ENCODE measurements at regions not wholly inside any gene's neighbourhood (a gene's known extent, or its start where the extent isn't known, plus 50 kb on each side); places are given as distances from the start of the nearest gene placed in this dataset.

GRCh38 chr15:60214201-60214600, 183.6 kb downstream of the ANXA2 start:
- H3K9me3 Mint-ChIP-seq, result no peaks in the 10 kb centered on the region
- peaks cover 0 to 2% of the 10 kb centered on the region in 2 experiments for H3K27me3 ChIP-seq (replicated peaks in 1 of 2; ENCODE audit: control insufficient read depth in 2 of 2, extremely low read depth in 1 of 2, insufficient read depth in 2 of 2, low read length in 1 of 2)
- no peak overlapping the region for H3K4me3 ChIP-seq (ENCODE audit: control insufficient read depth in 1 of 2, extremely low read depth in 1 of 2, low read length in 1 of 2)
- no peak overlapping the region for H3K27ac Mint-ChIP-seq
- no peaks in the 10 kb centered on the region for H3K9me3 ChIP-seq
- WGBS (ENCODE audit: insufficient coverage), result 88% methylated on average over 1 of the region's 4 CpGs
- no peaks in the 10 kb centered on the region for H3K36me3 Mint-ChIP-seq
- ChIA-PET POLR2A (no interaction called here), CTCF (no interaction called here)
- H3K4me1 ChIP-seq (ENCODE audit: control insufficient read depth in 1 of 2, extremely low read depth in 1 of 2, insufficient read depth in 2 of 2, low read length in 2 of 2), result no peaks in the 10 kb centered on the region
- H3K4me3 Mint-ChIP-seq, result no peak overlapping the region
- peaks cover 15 to 20% of the 10 kb centered on the region in 2 donors for H3K27me3 Mint-ChIP-seq
- DNase-seq (no peak), ATAC-seq (replicated peaks in 1 of 4) (no peak)
- H3K27ac ChIP-seq (ENCODE audit: low read length), result no peak overlapping the region
- H3K4me1 Mint-ChIP-seq, result no peaks in the 10 kb centered on the region
- H3K36me3 ChIP-seq (ENCODE audit: control insufficient read depth in 2 of 2, extremely low read depth in 1 of 2, insufficient read depth in 1 of 2, low read length in 1 of 2), result no peaks in the 10 kb centered on the region

GRCh38 chr15:60215225-60215963, 182.4 kb downstream of the ANXA2 start:
- H3K27me3 ChIP-seq (replicated peaks in 1 of 2; ENCODE audit: control insufficient read depth in 2 of 2, extremely low read depth in 1 of 2, insufficient read depth in 2 of 2, low read length in 1 of 2), result peaks cover 0 to 2% of the 10 kb centered on the region in 2 experiments
- no peaks in the 10 kb centered on the region for H3K4me1 Mint-ChIP-seq
- no peak overlapping the region for H3K4me3 ChIP-seq (ENCODE audit: control insufficient read depth in 1 of 2, extremely low read depth in 1 of 2, low read length in 1 of 2)
- H3K4me3 Mint-ChIP-seq, result no peak overlapping the region
- peaks cover 12 to 19% of the 10 kb centered on the region in 2 donors for H3K27me3 Mint-ChIP-seq
- DNase-seq (no peak), ATAC-seq (replicated peaks in 1 of 4) (no peak)
- H3K27ac ChIP-seq (ENCODE audit: low read length), result no peak overlapping the region
- CTCF ChIA-PET, result interaction anchor here in 1 of 2 donors (0.6 kb wide), 1 partner anchor 57 kb away, joined by 5 read pairs; no protein-coding TSS in a partner anchor
- H3K36me3 Mint-ChIP-seq, result no peaks in the 10 kb centered on the region
- no peaks in the 10 kb centered on the region for H3K9me3 Mint-ChIP-seq
- H3K27ac Mint-ChIP-seq, result no peak overlapping the region
- WGBS (ENCODE audit: insufficient coverage), result 73% methylated on average over 6 of the region's 10 CpGs
- POLR2A ChIA-PET, result no interaction called here
- no peaks in the 10 kb centered on the region for H3K9me3 ChIP-seq
- H3K4me1 ChIP-seq (ENCODE audit: control insufficient read depth in 1 of 2, extremely low read depth in 1 of 2, insufficient read depth in 2 of 2, low read length in 2 of 2), result no peaks in the 10 kb centered on the region
- no peaks in the 10 kb centered on the region for H3K36me3 ChIP-seq (ENCODE audit: control insufficient read depth in 2 of 2, extremely low read depth in 1 of 2, insufficient read depth in 1 of 2, low read length in 1 of 2)

DNA sequence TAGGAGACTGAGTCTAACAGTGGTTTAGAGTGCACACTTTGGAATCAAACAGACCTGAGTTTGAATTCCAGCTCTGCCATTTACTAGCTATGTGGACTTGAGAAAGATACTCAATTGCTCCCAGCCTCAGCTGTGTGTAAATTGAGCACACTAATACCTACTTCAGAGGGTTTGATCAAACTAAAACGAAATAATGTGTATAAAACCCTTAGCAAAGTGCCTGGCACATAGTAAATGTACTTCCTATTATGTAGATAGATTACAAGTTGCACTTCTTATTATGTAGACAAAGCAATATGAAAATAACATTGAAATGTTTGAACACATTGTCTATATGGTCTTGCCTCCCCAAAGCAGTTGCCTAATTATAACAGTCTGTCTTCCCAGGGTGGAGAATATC, 180.6 kb downstream of the ANXA2 start:
- H3K36me3 Mint-ChIP-seq, result no peaks in the 10 kb centered on the region
- H3K4me3 ChIP-seq (ENCODE audit: control insufficient read depth in 1 of 2, extremely low read depth in 1 of 2, low read length in 1 of 2), result no peak overlapping the region
- no peak overlapping the region for H3K27ac ChIP-seq (ENCODE audit: low read length)
- H3K9me3 ChIP-seq, result no peaks in the 10 kb centered on the region
- ATAC-seq (replicated peaks in 1 of 4) (no peak), DNase-seq (no peak)
- POLR2A ChIA-PET, result no interaction called here
- H3K4me1 Mint-ChIP-seq, result no peaks in the 10 kb centered on the region
- no peak overlapping the region for H3K27ac Mint-ChIP-seq
- peaks cover 0 to 2% of the 10 kb centered on the region in 2 experiments for H3K27me3 ChIP-seq (replicated peaks in 1 of 2; ENCODE audit: control insufficient read depth in 2 of 2, extremely low read depth in 1 of 2, insufficient read depth in 2 of 2, low read length in 1 of 2)
- H3K9me3 Mint-ChIP-seq, result no peaks in the 10 kb centered on the region
- WGBS (ENCODE audit: insufficient coverage), result no CpG with 5 or more reads among the region's 1 CpG
- CTCF ChIA-PET, result no interaction called here
- H3K27me3 Mint-ChIP-seq, result peaks cover 9 to 20% of the 10 kb centered on the region in 2 donors
- H3K36me3 ChIP-seq (ENCODE audit: control insufficient read depth in 2 of 2, extremely low read depth in 1 of 2, insufficient read depth in 1 of 2, low read length in 1 of 2), result no peaks in the 10 kb centered on the region
- no peak overlapping the region for H3K4me3 Mint-ChIP-seq
- no peaks in the 10 kb centered on the region for H3K4me1 ChIP-seq (ENCODE audit: control insufficient read depth in 1 of 2, extremely low read depth in 1 of 2, insufficient read depth in 2 of 2, low read length in 2 of 2)

DNA sequence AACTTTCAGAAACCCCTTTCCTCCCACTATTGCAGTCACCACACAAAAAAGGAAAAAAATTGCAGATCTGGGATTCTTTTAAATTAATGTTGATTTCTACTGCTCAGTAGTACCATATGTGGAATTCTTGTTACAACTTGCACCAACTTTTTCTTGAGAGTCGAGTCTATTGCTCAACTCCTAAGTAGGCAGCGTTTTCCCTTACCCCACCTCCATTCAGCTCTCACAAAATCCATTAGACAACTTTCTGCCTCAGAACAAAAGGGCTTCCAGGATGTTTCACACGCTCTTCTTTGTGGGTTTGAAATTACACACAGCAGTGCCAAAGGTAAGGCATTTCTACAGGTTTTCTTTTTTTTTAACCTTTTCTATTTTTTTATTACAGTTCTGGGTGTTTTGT, 179.5 kb downstream of the ANXA2 start:
- POLR2A ChIA-PET, result no interaction called here
- Histone ChIP-seq H3K9me3 (no peaks in the 10 kb centered on the region), H3K4me1 (ENCODE audit: control insufficient read depth in 1 of 2, extremely low read depth in 1 of 2, insufficient read depth in 2 of 2, low read length in 2 of 2) (no peaks in the 10 kb centered on the region), H3K27ac (ENCODE audit: low read length) (no peak overlapping the region), H3K4me3 (ENCODE audit: control insufficient read depth in 1 of 2, extremely low read depth in 1 of 2, low read length in 1 of 2) (no peak overlapping the region), H3K36me3 (ENCODE audit: control insufficient read depth in 2 of 2, extremely low read depth in 1 of 2, insufficient read depth in 1 of 2, low read length in 1 of 2) (no peaks in the 10 kb centered on the region), H3K27me3 (replicated peaks in 1 of 2; ENCODE audit: control insufficient read depth in 2 of 2, extremely low read depth in 1 of 2, insufficient read depth in 2 of 2, low read length in 1 of 2) (peaks cover 0 to 2% of the 10 kb centered on the region in 2 experiments)
- no peaks in the 10 kb centered on the region for H3K9me3 Mint-ChIP-seq
- no peak for ATAC-seq (replicated peaks in 1 of 4)
- no peaks in the 10 kb centered on the region for H3K36me3 Mint-ChIP-seq
- no peak for DNase-seq
- no peaks in the 10 kb centered on the region for H3K4me1 Mint-ChIP-seq
- CTCF ChIA-PET, result no interaction called here
- H3K27ac Mint-ChIP-seq, result no peak overlapping the region
- WGBS (ENCODE audit: insufficient coverage), result 60% methylated on average over 2 of the region's 3 CpGs
- H3K27me3 Mint-ChIP-seq, result peaks cover 7 to 21% of the 10 kb centered on the region in 2 donors
- no peak overlapping the region for H3K4me3 Mint-ChIP-seq

DNA sequence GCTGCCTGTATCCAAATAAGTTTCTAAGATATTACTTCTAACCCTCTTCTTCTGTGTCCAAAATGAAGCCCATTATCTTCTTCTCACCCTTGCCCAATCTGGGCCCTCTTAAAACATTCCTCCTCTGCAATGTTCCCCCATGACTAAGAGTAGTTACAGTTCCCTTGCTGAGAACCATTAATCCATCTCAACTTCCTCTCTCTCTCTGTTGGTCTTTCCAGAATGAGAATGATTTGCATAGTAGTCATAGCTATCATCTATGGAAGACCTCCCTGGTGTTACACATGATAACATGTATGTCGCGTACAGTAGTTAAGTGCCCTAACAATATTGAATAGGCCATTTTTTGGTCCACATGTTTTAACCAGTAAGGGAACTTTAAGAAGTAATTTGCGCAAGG, 177.9 kb downstream of the ANXA2 start:
- POLR2A ChIA-PET, result no interaction called here
- DNase-seq (no peak), ATAC-seq (replicated peaks in 1 of 4) (no peak)
- peaks cover 5 to 18% of the 10 kb centered on the region in 2 donors for H3K27me3 Mint-ChIP-seq
- H3K9me3 Mint-ChIP-seq, result no peaks in the 10 kb centered on the region
- no peak overlapping the region for H3K4me3 ChIP-seq (ENCODE audit: control insufficient read depth in 1 of 2, extremely low read depth in 1 of 2, low read length in 1 of 2)
- H3K27ac ChIP-seq (ENCODE audit: low read length), result no peak overlapping the region
- peaks cover 0 to 2% of the 10 kb centered on the region in 2 experiments for H3K27me3 ChIP-seq (replicated peaks in 1 of 2; ENCODE audit: control insufficient read depth in 2 of 2, extremely low read depth in 1 of 2, insufficient read depth in 2 of 2, low read length in 1 of 2)
- CTCF ChIA-PET, result no interaction called here
- H3K9me3 ChIP-seq, result no peaks in the 10 kb centered on the region
- H3K4me1 ChIP-seq (ENCODE audit: control insufficient read depth in 1 of 2, extremely low read depth in 1 of 2, insufficient read depth in 2 of 2, low read length in 2 of 2), result no peaks in the 10 kb centered on the region
- no peaks in the 10 kb centered on the region for H3K36me3 ChIP-seq (ENCODE audit: control insufficient read depth in 2 of 2, extremely low read depth in 1 of 2, insufficient read depth in 1 of 2, low read length in 1 of 2)
- H3K36me3 Mint-ChIP-seq, result no peaks in the 10 kb centered on the region
- no peak overlapping the region for H3K4me3 Mint-ChIP-seq
- no peaks in the 10 kb centered on the region for H3K4me1 Mint-ChIP-seq
- no peak overlapping the region for H3K27ac Mint-ChIP-seq
- 100% methylated on average over 2 of the region's 3 CpGs for WGBS (ENCODE audit: insufficient coverage)

DNA sequence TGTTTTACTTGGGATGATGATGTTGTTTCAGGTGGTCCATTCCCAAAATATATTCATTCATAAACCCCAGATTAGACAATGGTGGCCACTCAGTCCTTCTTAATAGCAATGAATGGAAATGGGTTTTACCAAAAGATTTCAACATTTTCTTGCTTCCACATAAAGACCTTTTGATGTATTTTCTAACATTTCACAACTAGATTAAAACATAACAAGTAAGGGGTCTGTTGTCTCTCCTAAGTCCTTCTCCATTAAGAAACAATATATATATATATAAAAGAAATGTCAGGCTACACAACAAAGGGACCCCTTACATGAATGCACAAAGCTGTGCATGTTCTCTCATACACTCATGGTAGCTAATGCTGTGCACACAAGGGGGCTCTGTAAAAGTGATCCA, 176.4 kb downstream of the ANXA2 start:
- Mint-ChIP-seq H3K27me3 (peaks cover 2 to 18% of the 10 kb centered on the region in 2 donors), H3K4me3 (no peak overlapping the region), H3K27ac (no peak overlapping the region), H3K36me3 (no peaks in the 10 kb centered on the region), H3K9me3 (no peaks in the 10 kb centered on the region), H3K4me1 (no peaks in the 10 kb centered on the region)
- Histone ChIP-seq H3K4me1 (ENCODE audit: control insufficient read depth in 1 of 2, extremely low read depth in 1 of 2, insufficient read depth in 2 of 2, low read length in 2 of 2) (no peaks in the 10 kb centered on the region), H3K36me3 (ENCODE audit: control insufficient read depth in 2 of 2, extremely low read depth in 1 of 2, insufficient read depth in 1 of 2, low read length in 1 of 2) (no peaks in the 10 kb centered on the region), H3K27ac (ENCODE audit: low read length) (no peak overlapping the region), H3K9me3 (no peaks in the 10 kb centered on the region), H3K4me3 (ENCODE audit: control insufficient read depth in 1 of 2, extremely low read depth in 1 of 2, low read length in 1 of 2) (no peak overlapping the region), H3K27me3 (replicated peaks in 1 of 2; ENCODE audit: control insufficient read depth in 2 of 2, extremely low read depth in 1 of 2, insufficient read depth in 2 of 2, low read length in 1 of 2) (peaks cover 0 to 2% of the 10 kb centered on the region in 2 experiments)
- ChIA-PET POLR2A (interaction anchor here in 1 of 2 donors (0.6 kb wide), 1 partner anchor 351 kb away, joined by 5 read pairs; no protein-coding TSS in a partner anchor), CTCF (interaction anchor here in 1 of 2 donors (0.7 kb wide), 1 partner anchor 57 kb away, joined by 7 read pairs; no protein-coding TSS in a partner anchor)
- DNase-seq, result no peak
- no peak for ATAC-seq (replicated peaks in 1 of 4)
